MCF 10A (cell line): ENCODE measurements at regions not wholly inside any gene's neighbourhood (a gene's known extent, or its start where the extent isn't known, plus 50 kb on each side); places are given as distances from the start of the nearest gene placed in this dataset.

Source experiments
- BruUV-seq: library from RNA; stranded (reverse); fragments of 400-500 nt; replicated peaks from 2 replicates; lab custom pipeline; 2021; lab: Mats Ljungman, UMichigan
- CTCF ChIA-PET: fragments of 300-600 bp; sonication (Branson Sonifier 250); formaldehyde crosslinking; extraction: SDS; loops from one replicate; lab custom pipeline; 2021; ENCODE audit warnings: antibody characterized with exemption, inconsistent platforms; lab: Yijun Ruan, JAX
- POLR2A ChIA-PET: fragments of 300-600, 350-650 bp; sonication (Branson Sonifier 250); formaldehyde crosslinking; extraction: SDS; loops from one replicate; lab custom pipeline; 2020; ENCODE audit warnings: antibody characterized with exemption, inconsistent platforms; lab: Yijun Ruan, JAX
- DNase-seq: peaks from one replicate; pipeline ENCODE4 v3.0.0-alpha.2; 2018; ENCODE audit not compliant: unreplicated experiment
- H3K27ac Mint-ChIP-seq: one replicate; pipeline ENCODE4 v1.8.0; 2022; ENCODE audit warnings: mild to moderate bottlenecking, low read depth, mixed read lengths; ENCODE audit not compliant: unreplicated experiment
- H3K27me3 Mint-ChIP-seq: one replicate; pipeline ENCODE4 v1.8.0; 2022; ENCODE audit warnings: mixed read lengths; ENCODE audit not compliant: insufficient read depth, unreplicated experiment
- H3K36me3 Mint-ChIP-seq: one replicate; pipeline ENCODE4 v1.8.0; 2022; ENCODE audit warnings: mild to moderate bottlenecking, moderate library complexity, mixed read lengths; ENCODE audit not compliant: insufficient read depth, unreplicated experiment
- H3K4me1 Mint-ChIP-seq: one replicate; pipeline ENCODE4 v1.8.0; 2022; ENCODE audit warnings: mixed read lengths; ENCODE audit not compliant: insufficient read depth, unreplicated experiment
- H3K4me3 Mint-ChIP-seq: one replicate; pipeline ENCODE4 v1.8.0; 2022; ENCODE audit warnings: mild to moderate bottlenecking, moderate library complexity, mixed read lengths; ENCODE audit not compliant: unreplicated experiment
- H3K9me3 Mint-ChIP-seq: one replicate; pipeline ENCODE4 v1.8.0; 2022; ENCODE audit warnings: mixed read lengths; ENCODE audit not compliant: unreplicated experiment
- intact Hi-C: fragments of 100-400 bp; cut with micrococcal nuclease; formaldehyde crosslinking; loops from 2 replicates; pipeline ENCODE4 v1.14.1; 2022
- TF ChIP-seq, protein P1 (sequence below): fragments of 200-600 bp; IDR thresholded peaks from one replicate; pipeline ENCODE4 v1.8.0; 2022; ENCODE audit warnings: antibody characterized with exemption, mild to moderate bottlenecking; ENCODE audit not compliant: unreplicated experiment

DNA sequence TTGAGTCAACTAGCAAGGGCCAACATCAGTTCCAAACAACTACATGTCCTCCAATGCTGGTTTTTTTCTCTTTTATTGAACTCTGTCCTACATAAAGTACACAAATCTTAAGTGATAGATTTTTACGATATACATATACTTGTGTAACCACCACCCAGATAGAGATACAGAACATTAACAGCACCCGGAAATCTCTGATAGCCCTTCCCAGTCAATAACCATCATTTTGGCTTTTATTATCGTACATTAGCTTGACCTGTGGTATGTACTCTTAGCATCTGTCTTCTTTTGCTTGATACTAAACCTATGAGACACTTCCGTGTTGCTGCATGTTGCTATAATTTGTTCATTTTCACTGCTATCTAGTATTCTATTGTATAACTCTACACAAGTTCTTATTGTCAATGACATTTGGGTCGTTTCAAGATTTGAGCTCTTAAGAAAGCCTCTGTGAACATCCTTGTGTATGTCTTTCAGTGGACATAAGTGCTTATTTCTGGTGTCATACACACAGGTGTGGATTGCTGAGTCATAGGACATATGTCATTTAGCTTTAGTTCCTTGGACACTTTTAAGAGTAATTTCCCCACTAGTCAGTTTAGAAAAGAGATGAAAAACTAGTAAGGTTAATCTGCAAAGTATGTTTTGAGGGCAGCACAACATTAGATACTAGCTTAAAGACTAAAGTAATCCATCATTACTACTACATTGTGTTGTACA is 111.1 kb downstream of the PRLHR start:
- Mint-ChIP-seq H3K36me3 (no peaks in the 10 kb centered on the region), H3K4me3 (no peak overlapping the region), H3K27me3 (no peaks in the 10 kb centered on the region), H3K9me3 (peaks cover 15% of the 10 kb centered on the region), H3K27ac (no peak overlapping the region), H3K4me1 (no peaks in the 10 kb centered on the region)
- no peak for DNase-seq
- TF ChIP-seq, protein P1, sequence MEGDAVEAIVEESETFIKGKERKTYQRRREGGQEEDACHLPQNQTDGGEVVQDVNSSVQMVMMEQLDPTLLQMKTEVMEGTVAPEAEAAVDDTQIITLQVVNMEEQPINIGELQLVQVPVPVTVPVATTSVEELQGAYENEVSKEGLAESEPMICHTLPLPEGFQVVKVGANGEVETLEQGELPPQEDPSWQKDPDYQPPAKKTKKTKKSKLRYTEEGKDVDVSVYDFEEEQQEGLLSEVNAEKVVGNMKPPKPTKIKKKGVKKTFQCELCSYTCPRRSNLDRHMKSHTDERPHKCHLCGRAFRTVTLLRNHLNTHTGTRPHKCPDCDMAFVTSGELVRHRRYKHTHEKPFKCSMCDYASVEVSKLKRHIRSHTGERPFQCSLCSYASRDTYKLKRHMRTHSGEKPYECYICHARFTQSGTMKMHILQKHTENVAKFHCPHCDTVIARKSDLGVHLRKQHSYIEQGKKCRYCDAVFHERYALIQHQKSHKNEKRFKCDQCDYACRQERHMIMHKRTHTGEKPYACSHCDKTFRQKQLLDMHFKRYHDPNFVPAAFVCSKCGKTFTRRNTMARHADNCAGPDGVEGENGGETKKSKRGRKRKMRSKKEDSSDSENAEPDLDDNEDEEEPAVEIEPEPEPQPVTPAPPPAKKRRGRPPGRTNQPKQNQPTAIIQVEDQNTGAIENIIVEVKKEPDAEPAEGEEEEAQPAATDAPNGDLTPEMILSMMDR, result no peak
- ChIA-PET POLR2A (interaction anchor here (1.3 kb wide), 1 partner anchor 21 kb away, joined by 3 read pairs; no protein-coding TSS in a partner anchor), CTCF (interaction anchor here (0.6 to 1.3 kb wide), 4 partner anchors 10 to 715 kb away, joined by 3 to 7 read pairs (median 4); no protein-coding TSS in a partner anchor)
- no TSS peak for BruUV-seq
- intact Hi-C loops, result no loop called here

DNA sequence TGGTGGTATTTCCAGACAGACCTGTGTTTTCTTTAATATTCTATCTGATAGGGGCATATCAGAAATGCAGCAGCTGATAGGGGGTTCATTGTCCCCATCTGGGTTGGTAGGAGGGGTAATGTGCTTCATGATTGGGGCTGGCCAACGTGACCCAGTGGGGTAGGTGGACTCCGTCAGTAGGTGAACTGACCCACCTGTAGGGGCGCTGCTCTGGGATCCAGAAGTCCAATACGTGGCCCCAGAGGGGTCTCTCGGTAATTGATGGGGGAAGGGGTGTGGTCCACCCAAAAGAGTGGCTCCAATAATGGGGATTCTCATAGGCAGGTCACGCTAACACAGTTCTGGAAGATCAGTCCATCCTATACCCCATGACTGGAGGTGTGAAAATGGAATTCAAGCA is 112.0 kb downstream of the PRLHR start:
- Mint-ChIP-seq H3K27me3 (no peaks in the 10 kb centered on the region), H3K27ac (no peak overlapping the region), H3K4me1 (no peaks in the 10 kb centered on the region), H3K4me3 (no peak overlapping the region), H3K36me3 (no peaks in the 10 kb centered on the region), H3K9me3 (peaks cover 8% of the 10 kb centered on the region)
- TF ChIP-seq, protein P1, result no peak
- POLR2A ChIA-PET, result no interaction called here
- CTCF ChIA-PET, result interaction anchor here (1.0 kb wide), 1 partner anchor 24 kb away, joined by 3 read pairs; no protein-coding TSS in a partner anchor
- no TSS peak for BruUV-seq
- DNase-seq, result no peak
- intact Hi-C loops, result no loop called here

- ChIA-PET POLR2A (no interaction called here), CTCF (interaction anchor here (1.0 to 3.3 kb wide), 2 partner anchors 23 to 61 kb away, joined by 3 to 13 read pairs; no protein-coding TSS in a partner anchor)
- no peaks in the 10 kb centered on the region for H3K36me3 Mint-ChIP-seq
- DNase-seq, result no peak
- H3K4me1 Mint-ChIP-seq, result no peaks in the 10 kb centered on the region
- no peaks in the 10 kb centered on the region for H3K27me3 Mint-ChIP-seq
- TF ChIP-seq, protein P1, result no peak
- no peak overlapping the region for H3K4me3 Mint-ChIP-seq
- no TSS peak for BruUV-seq
- H3K9me3 Mint-ChIP-seq, result peaks cover 8% of the 10 kb centered on the region
- intact Hi-C loops, result no loop called here
- H3K27ac Mint-ChIP-seq, result no peak overlapping the region
These were observed 112.8 kb downstream of the PRLHR start for GRCh38 chr10:118482393-118483331.

- TF ChIP-seq, protein P1, result no peak
- ChIA-PET POLR2A (no interaction called here), CTCF (interaction anchor here (3.3 kb wide), 1 partner anchor 62 kb away, joined by 13 read pairs; no protein-coding TSS in a partner anchor)
- H3K9me3 Mint-ChIP-seq, result peaks cover 8% of the 10 kb centered on the region
- no peaks in the 10 kb centered on the region for H3K27me3 Mint-ChIP-seq
- no peak overlapping the region for H3K27ac Mint-ChIP-seq
- no TSS peak for BruUV-seq
- intact Hi-C loops, result no loop called here
- no peak overlapping the region for H3K4me3 Mint-ChIP-seq
- H3K36me3 Mint-ChIP-seq, result no peaks in the 10 kb centered on the region
- peak; percentile 32 for DNase-seq
- no peaks in the 10 kb centered on the region for H3K4me1 Mint-ChIP-seq
These were observed 113.6 kb downstream of the PRLHR start for GRCh38 chr10:118481871-118482270.
